ENCODE measurements at regions not wholly inside any gene's neighbourhood (a gene's known extent, or its start where the extent isn't known, plus 50 kb on each side); places are given as distances from the start of the nearest gene placed in this dataset.

GRCh38 chr20:11772226-11772730 lies 145.4 kb upstream of the BTBD3 start:
- TF ChIP-seq CTCF (conservative IDR thresholded peaks at IDR 0.05 in 1 of 2, IDR thresholded peaks at IDR 0.05 in 1 of 2; ENCODE audit: extremely low read depth in 1 of 2, insufficient read depth in 1 of 2, low read depth in 1 of 2, low read length in 2 of 2) = no peak
- TF ChIP-seq EZH2 (IDR thresholded peaks at IDR 0.05; ENCODE audit: borderline replicate concordance, low read length) = no peak

Measured in mammary epithelial cell (primary cell).